SK-N-SH treated with all-trans-retinoic acid at 6 μM for 48 hours (cell line): ENCODE measurements at regions not wholly inside any gene's neighbourhood (a gene's known extent, or its start where the extent isn't known, plus 50 kb on each side); places are given as distances from the start of the nearest gene placed in this dataset.
"Not testable (repeated sequence)": the region's sequence is repeated elsewhere in the genome, so short reads cannot be mapped to it uniquely, and the experiment has no call there.

Source experiments
- ATAC-seq: fragments of 200-7000 bp; cut with Tn5 transposase; 3 replicates; pipeline ENCODE4 v1.9.1; 2020; ENCODE audit warnings: mild to moderate bottlenecking, moderate library complexity
- ARNTL ChIP-seq: fragments of 450-650 bp; formaldehyde crosslinking; IDR thresholded peaks from 2 replicates; pipeline ENCODE4 v1.5.0; 2020; ENCODE audit warnings: low read depth, mild to moderate bottlenecking, moderate library complexity, borderline replicate concordance
- BACH2 ChIP-seq: fragments of 250-450 bp; sonication (Bioruptor Pico); IDR thresholded peaks from 2 replicates; pipeline ENCODE4 v1.9.0; 2021; ENCODE audit warnings: mild to moderate bottlenecking, borderline replicate concordance
- CREB5 ChIP-seq: fragments of 250-450 bp; sonication (Bioruptor Pico); IDR thresholded peaks from 2 replicates; pipeline ENCODE4 v1.5.1; 2020; ENCODE audit warnings: low read depth, mild to moderate bottlenecking, moderate library complexity
- CSDC2 ChIP-seq: fragments of 250-450 bp; sonication (Bioruptor Pico); IDR thresholded peaks from 2 replicates; pipeline ENCODE4 v1.5.0; 2020; ENCODE audit warnings: mild to moderate bottlenecking, moderate library complexity
- CSRNP3 ChIP-seq: fragments of 250-450 bp; sonication (Bioruptor Pico); IDR thresholded peaks from 2 replicates; pipeline ENCODE4 v1.5.1; 2021; ENCODE audit warnings: mild to moderate bottlenecking, moderate library complexity
- ESRRG ChIP-seq: fragments of 250-450 bp; sonication (Bioruptor Pico); IDR thresholded peaks from 2 replicates; pipeline ENCODE4 v1.6.1; 2021; ENCODE audit warnings: mild to moderate bottlenecking
- GLIS3 ChIP-seq: fragments of 250-450 bp; sonication (Bioruptor Pico); IDR thresholded peaks from 2 replicates; pipeline ENCODE4 v1.5.0; 2020; ENCODE audit warnings: mild to moderate bottlenecking, moderate library complexity
- ISL1 ChIP-seq: fragments of 250-450 bp; sonication (Bioruptor Pico); IDR thresholded peaks from 2 replicates; pipeline ENCODE4 v2.1.2; 2022; ENCODE audit warnings: mild to moderate bottlenecking, moderate library complexity
- OSR1 ChIP-seq: fragments of 250-450 bp; sonication (Bioruptor Pico); IDR thresholded peaks from 2 replicates; pipeline ENCODE4 v1.8.0; 2022; ENCODE audit warnings: moderate library complexity, mild to moderate bottlenecking, inconsistent platforms
- PPARA ChIP-seq: fragments of 250-450 bp; sonication (Bioruptor Pico); IDR thresholded peaks from 2 replicates; pipeline ENCODE4 v1.5.0; 2020; ENCODE audit warnings: mild to moderate bottlenecking, borderline replicate concordance
- RARB ChIP-seq: fragments of 250-450 bp; sonication (Bioruptor Pico); IDR thresholded peaks from 2 replicates; pipeline ENCODE4 v1.8.0; 2021; ENCODE audit warnings: mild to moderate bottlenecking, moderate library complexity
- SNAI2 ChIP-seq: fragments of 250-450 bp; sonication (Bioruptor Pico); IDR thresholded peaks from 2 replicates; pipeline ENCODE4 v1.5.0; 2020; ENCODE audit warnings: mild to moderate bottlenecking, moderate library complexity
- TCF4 ChIP-seq: fragments of 250-450 bp; sonication (Bioruptor Pico); IDR thresholded peaks from 2 replicates; pipeline ENCODE4 v1.8.0; 2021; ENCODE audit warnings: mild to moderate bottlenecking, moderate library complexity, borderline replicate concordance
- TOX ChIP-seq: fragments of 250-450 bp; sonication (Bioruptor Pico); IDR thresholded peaks from 2 replicates; pipeline ENCODE4 v1.8.0; 2021; ENCODE audit warnings: mild to moderate bottlenecking, moderate library complexity, borderline replicate concordance
- TSHZ2 ChIP-seq: fragments of 250-450 bp; sonication (Bioruptor Pico); IDR thresholded peaks from 2 replicates; pipeline ENCODE4 v1.5.0; 2020; ENCODE audit warnings: mild to moderate bottlenecking, moderate library complexity
- ZC3H10 ChIP-seq: fragments of 250-450 bp; sonication (Bioruptor Pico); IDR thresholded peaks from 2 replicates; pipeline ENCODE4 v1.5.1; 2021; ENCODE audit warnings: mild to moderate bottlenecking, moderate library complexity
- ZFP3 ChIP-seq: fragments of 250-450 bp; sonication (Bioruptor Pico); IDR thresholded peaks from 2 replicates; pipeline ENCODE4 v1.5.0; 2020; ENCODE audit warnings: mild to moderate bottlenecking, moderate library complexity
- ZFP30 ChIP-seq: fragments of 450-650 bp; formaldehyde crosslinking; IDR thresholded peaks from 2 replicates; pipeline ENCODE4 v1.5.0; 2022; ENCODE audit warnings: mild to moderate bottlenecking, moderate library complexity
- ZNF565 ChIP-seq: fragments of 450-650 bp; formaldehyde crosslinking; conservative IDR thresholded peaks from 2 replicates; pipeline ENCODE4 v1.5.0; 2020; ENCODE audit warnings: low read depth, mild to moderate bottlenecking, moderate library complexity
- ZNF70 ChIP-seq: fragments of 450-650 bp; formaldehyde crosslinking; IDR thresholded peaks from 2 replicates; pipeline ENCODE4 v1.5.0; 2020; ENCODE audit warnings: mild to moderate bottlenecking, moderate library complexity
- ZNF8 ChIP-seq: fragments of 450-650 bp; formaldehyde crosslinking; IDR thresholded peaks from 2 replicates; pipeline ENCODE4 v1.5.0; 2020; ENCODE audit warnings: mild to moderate bottlenecking, moderate library complexity

GRCh38 chr5:56299212-56299611 lies 66.1 kb upstream of the ANKRD55 start:
- ATAC-seq, result no peak
- TF ChIP-seq ZNF70 (CRISPR knock-in tag) (no peak), ZFP3 (CRISPR knock-in tag) (no peak)

GRCh38 chr5:56298336-56299090 lies 65.4 kb upstream of the ANKRD55 start:
- no peak for TF ChIP-seq TCF4 (CRISPR knock-in tag)

GRCh38 chr5:56297851-56298250 lies 64.7 kb upstream of the ANKRD55 start:
- no peak for TF ChIP-seq CSDC2 (CRISPR knock-in tag)
- no peak for TF ChIP-seq ZNF565 (CRISPR knock-in tag)
- TF ChIP-seq ISL1 (CRISPR knock-in tag), result no peak
- no peak for TF ChIP-seq RARB (CRISPR knock-in tag)
- TF ChIP-seq GLIS3, result no peak
- no peak for TF ChIP-seq TCF4 (CRISPR knock-in tag)
- TF ChIP-seq ZC3H10 (CRISPR knock-in tag), result no peak
- no peak for ATAC-seq

More at GRCh38 chr5:56298336-56299090, 65.4 kb upstream of the ANKRD55 start:
- ATAC-seq, result no peak

GRCh38 chr5:56295311-56295710 lies 62.2 kb upstream of the ANKRD55 start:
- ATAC-seq, result not testable (repeated sequence)

- no peak for ATAC-seq
- no peak for TF ChIP-seq ISL1 (CRISPR knock-in tag)
- TF ChIP-seq TCF4 (CRISPR knock-in tag), result no peak
- no peak for TF ChIP-seq ZFP3 (CRISPR knock-in tag)
- no peak for TF ChIP-seq CSRNP3 (CRISPR knock-in tag)
- TF ChIP-seq ARNTL (CRISPR knock-in tag), result no peak
- TF ChIP-seq SNAI2 (CRISPR knock-in tag), result no peak
These were observed 61.2 kb upstream of the ANKRD55 start for GRCh38 chr5:56294354-56294753.

- ATAC-seq, result not testable (repeated sequence)
These were observed 59.7 kb upstream of the ANKRD55 start for GRCh38 chr5:56292874-56293273.

- TF ChIP-seq ZNF565 (CRISPR knock-in tag) (no peak), OSR1 (CRISPR knock-in tag) (no peak)
- ATAC-seq, result no peak
These were observed 58.7 kb upstream of the ANKRD55 start for GRCh38 chr5:56291661-56292374.

GRCh38 chr5:56291079-56291643 lies 58.0 kb upstream of the ANKRD55 start:
- TF ChIP-seq ISL1 (CRISPR knock-in tag) (no peak), ARNTL (CRISPR knock-in tag) (no peak), SNAI2 (CRISPR knock-in tag) (no peak), ZNF565 (CRISPR knock-in tag) (no peak), CSRNP3 (CRISPR knock-in tag) (no peak), ESRRG (no peak), GLIS3 (no peak), BACH2 (no peak), RARB (CRISPR knock-in tag) (no peak), ZNF70 (CRISPR knock-in tag) (no peak), PPARA (no peak), CREB5 (CRISPR knock-in tag) (no peak), ZFP30 (no peak), TOX (CRISPR knock-in tag) (no peak), ZFP3 (CRISPR knock-in tag) (no peak), TSHZ2 (CRISPR knock-in tag) (no peak), ZNF8 (CRISPR knock-in tag) (no peak)
- TF ChIP-seq, all 23 proteins: peak for 0
- no peak for ATAC-seq
